Limb (tissue), 2 donors: ENCODE measurements at regions not wholly inside any gene's neighbourhood (a gene's known extent, or its start where the extent isn't known, plus 50 kb on each side); places are given as distances from the start of the nearest gene placed in this dataset.

Experiments
- DNase-seq, 2 donors: peaks; one replicate each; pipeline ENCODE4 v3.0.0-alpha.2; 2016; ENCODE audit errors: extremely low spot score in 2 of 2

DNA sequence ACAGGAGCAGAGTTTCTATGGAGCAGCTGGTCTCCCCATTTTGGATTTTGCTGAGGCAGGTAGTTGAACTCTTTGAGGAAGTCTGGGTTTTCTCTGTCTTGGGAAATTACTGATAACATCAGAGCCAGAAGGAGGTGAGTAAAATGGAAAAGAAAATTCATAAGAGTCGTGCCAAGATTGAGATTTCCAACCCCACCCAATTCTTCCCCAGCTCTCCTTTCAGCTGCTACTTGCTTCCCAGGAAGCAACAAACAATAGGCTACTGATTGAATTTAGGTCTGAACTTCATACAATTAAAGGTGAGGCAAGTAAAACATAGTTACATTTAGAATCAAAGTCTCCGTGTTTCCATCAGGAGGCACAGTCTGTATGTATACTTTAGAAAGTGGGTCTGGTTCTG lies 54.6 kb upstream of the EOLA2 start:
- no peak for DNase-seq

- DNase-seq: no peak
Observed at GRCh38 chrX:149993989-149994388, 55.7 kb upstream of the EOLA2 start.

DNA sequence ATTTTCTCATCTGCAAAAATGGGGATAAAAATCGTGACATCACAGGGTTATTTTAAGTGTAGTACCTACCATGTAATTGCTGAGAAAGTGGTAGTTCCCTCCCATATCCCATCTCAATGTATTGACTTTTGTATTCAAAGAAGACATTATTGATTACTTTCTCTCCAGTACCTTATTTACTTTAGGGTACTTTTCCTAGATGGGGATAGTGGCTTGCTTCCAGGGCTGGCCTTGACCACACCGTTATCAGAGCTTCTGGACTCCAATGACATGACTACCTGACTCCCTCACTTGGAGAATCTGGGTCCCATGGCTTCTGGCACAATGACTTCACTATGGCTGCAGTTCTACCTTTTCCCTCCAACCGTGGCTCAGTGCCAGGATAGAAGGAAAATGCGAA lies 58.2 kb upstream of the EOLA2 start:
- no peak for DNase-seq

GRCh38 chrX:150005027-150005426 lies 66.7 kb upstream of the EOLA2 start:
- peak in 1 of 2 donors; percentile 8 for DNase-seq

DNA sequence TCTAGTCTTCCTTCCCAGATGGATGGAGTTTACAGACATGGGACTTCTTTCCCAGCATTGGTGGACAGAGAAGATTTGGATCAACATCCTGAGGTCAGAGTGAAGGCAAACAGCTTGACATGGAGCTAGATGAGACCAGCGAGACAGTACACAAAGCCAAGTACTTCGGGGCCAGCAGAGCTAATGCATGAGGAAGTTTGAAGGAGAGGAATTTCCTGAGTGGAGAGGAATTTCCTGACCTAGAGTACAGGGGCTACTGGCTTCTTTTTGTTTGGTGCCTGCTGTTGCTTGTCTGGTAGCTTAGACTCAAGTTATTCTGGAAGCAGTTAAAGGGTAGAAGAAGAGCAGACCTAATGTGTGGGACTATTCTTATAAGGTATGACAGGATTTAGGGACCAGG lies 69.1 kb upstream of the EOLA2 start:
- DNase-seq: no peak

- DNase-seq: no peak
Observed at GRCh38 chrX:150012647-150013381, 74.5 kb upstream of the EOLA2 start.

DNA sequence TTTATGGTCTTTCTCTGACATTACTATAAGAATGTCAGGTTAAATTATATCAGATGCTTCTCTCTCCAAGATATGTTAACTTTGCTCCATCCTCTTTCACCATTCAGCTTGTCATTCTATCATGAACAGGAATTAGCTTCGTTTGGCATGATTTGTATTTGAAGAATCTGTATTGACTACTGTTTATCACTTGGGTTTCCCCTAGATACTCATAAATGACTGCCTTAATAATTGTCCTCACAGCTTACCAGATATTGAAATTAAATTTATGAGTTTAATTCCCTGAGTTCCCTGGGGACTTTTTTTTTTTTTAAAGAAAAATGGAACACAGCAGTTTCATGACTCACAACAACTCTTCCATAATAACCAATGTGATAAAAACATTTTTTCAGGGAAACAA lies 76.2 kb upstream of the EOLA2 start:
- DNase-seq: no peak

GRCh38 chrX:150017868-150018267 lies 79.6 kb upstream of the EOLA2 start:
- no peak for DNase-seq

GRCh38 chrX:150018931-150019361 lies 80.7 kb upstream of the EOLA2 start:
- DNase-seq: no peak

- DNase-seq: no peak
Observed at GRCh38 chrX:150028692-150029091, 90.4 kb upstream of the EOLA2 start.

DNA sequence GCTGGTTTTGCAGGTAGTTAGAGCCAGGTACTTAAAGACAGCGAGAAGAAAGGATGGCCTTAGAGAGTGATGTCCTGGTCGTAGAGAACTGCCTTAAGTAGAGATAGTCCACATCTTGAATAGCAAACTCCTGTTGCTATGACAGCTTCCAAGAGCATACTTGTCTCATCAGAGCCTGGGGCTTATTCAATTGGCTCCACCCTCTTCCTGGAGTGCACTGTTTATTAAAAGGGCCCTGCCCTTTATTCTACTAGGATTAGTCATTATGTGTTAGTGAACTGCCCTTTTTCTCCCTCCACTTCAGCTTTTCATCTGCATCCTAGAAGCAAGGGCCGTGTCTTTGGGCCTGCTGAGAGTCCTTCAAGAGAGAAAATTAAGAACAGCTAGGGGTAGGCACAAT lies 94.5 kb upstream of the EOLA2 start:
- no peak for DNase-seq

GRCh38 chrX:150034788-150035187 lies 96.5 kb upstream of the EOLA2 start:
- DNase-seq: no peak

GRCh38 chrX:150035531-150035930 lies 97.2 kb upstream of the EOLA2 start:
- no peak for DNase-seq

DNA sequence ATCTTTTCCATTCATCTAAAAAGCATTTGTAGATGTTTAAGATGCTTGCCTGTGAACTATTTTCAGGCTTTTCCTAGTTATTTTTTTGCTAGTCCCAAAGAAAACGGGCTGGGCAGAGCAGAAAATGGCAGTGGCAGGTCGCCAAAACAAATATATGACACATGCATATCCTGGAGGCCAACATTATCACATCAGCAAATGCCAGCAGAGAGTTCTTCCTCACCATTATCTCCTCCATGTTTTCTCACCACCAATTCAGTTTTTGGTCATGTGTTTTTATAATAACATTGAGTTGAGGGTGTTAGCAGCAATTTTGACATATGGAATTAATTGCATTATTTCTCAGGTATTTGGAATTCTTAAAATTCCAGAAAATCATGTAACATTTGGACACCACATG lies 97.9 kb upstream of the EOLA2 start:
- DNase-seq: no peak

- no peak for DNase-seq
Observed at GRCh38 chrX:150036641-150037040, 98.3 kb upstream of the EOLA2 start.

GRCh38 chrX:150037041-150037440 lies 98.8 kb upstream of the EOLA2 start:
- DNase-seq: no peak

DNA sequence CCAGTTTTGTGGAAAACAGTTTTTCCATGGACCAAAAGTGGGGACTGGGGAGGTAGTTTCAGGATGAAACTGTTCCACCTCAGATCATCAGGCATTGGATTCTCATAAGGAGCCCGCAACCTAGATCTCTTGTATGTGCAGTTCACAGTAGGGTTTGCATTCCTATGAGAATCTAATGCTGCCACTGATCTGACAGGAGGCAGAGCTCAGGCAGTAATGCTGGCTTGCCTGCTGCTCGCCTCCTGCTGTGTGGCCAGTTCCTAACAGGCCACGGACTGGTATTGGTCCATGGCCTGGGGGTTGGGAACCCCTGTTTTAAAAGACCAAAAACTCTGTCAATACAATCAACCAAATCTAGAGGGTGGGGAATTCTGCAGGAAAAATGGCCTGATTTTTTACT lies 100.0 kb upstream of the EOLA2 start:
- no peak for DNase-seq

DNA sequence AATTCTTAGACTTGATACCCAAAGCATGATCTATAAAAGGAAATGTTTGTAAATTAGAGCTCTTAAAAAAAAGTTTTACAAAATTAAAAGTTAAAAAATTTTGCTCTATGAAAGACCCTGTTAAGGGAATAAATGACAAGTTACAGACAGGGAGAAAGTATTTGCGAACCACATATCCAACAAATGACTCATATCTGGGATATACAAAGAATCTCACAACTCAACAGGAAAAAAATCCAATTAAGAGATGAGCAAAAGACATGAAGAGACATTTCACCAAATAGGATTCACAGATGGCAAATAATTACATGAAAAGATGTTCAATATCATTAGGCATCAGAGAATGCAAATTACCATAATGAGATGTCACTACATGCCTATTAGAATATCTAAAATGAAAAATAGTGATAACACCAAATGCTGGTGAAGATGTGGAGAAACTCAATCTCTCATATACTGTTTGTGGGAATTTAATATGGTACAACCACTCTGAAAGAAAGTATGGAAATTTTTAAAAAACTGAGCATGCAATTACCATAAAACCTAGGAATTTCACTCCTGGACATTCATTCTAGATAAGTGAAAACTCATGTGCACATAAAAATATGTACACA lies 100.8 kb upstream of the EOLA2 start:
- DNase-seq: no peak

- no peak for DNase-seq
Observed at GRCh38 chrX:150041208-150041607, 102.9 kb upstream of the EOLA2 start.

GRCh38 chrX:150044556-150044955 lies 106.3 kb upstream of the EOLA2 start:
- no peak for DNase-seq

- no peak for DNase-seq
Observed at GRCh38 chrX:150047818-150048217, 109.5 kb upstream of the EOLA2 start.

- DNase-seq: no peak
Observed at GRCh38 chrX:150049647-150050046, 111.4 kb upstream of the EOLA2 start.

GRCh38 chrX:150050387-150050786 lies 112.1 kb upstream of the EOLA2 start:
- no peak for DNase-seq
